OCI-LY1 (cell line): ENCODE measurements at regions not wholly inside any gene's neighbourhood (a gene's known extent, or its start where the extent isn't known, plus 50 kb on each side); places are given as distances from the start of the nearest gene placed in this dataset.

Source experiments
- H2AFZ ChIP-seq: fragments of 200-600 bp; sonication (generic), shearing (Covaris generic); 2 replicates; pipeline ENCODE4 v1.6.0; 2014; ENCODE audit warnings: antibody characterized with exemption, mild to moderate bottlenecking, low read length
- H3F3A ChIP-seq: fragments of 200-600 bp; sonication (generic), shearing (Covaris generic); 2 replicates; pipeline ENCODE4 v1.6.0; 2014; ENCODE audit warnings: mild to moderate bottlenecking, antibody characterized with exemption, low read length, moderate library complexity; ENCODE audit not compliant: insufficient read depth
- H3K27ac ChIP-seq: fragments of 200-600 bp; sonication (generic); 2 replicates; pipeline ENCODE4 v1.5.1; 2014; ENCODE audit warnings: low read length, mixed run types, mild to moderate bottlenecking, low read depth; ENCODE audit not compliant: poor library complexity, severe bottlenecking
- H3K27me3 ChIP-seq: fragments of 200-600 bp; sonication (generic); 2 replicates; pipeline ENCODE4 v1.6.0; 2014; ENCODE audit warnings: antibody characterized with exemption, mild to moderate bottlenecking, low read length, moderate library complexity; ENCODE audit not compliant: insufficient read depth
- H3K36me3 ChIP-seq: fragments of 200-600 bp; sonication (generic); 2 replicates; pipeline ENCODE4 v1.6.1; 2014; ENCODE audit warnings: mild to moderate bottlenecking, antibody characterized with exemption, low read length, moderate library complexity, mixed read lengths; ENCODE audit not compliant: insufficient read depth
- H3K4me1 ChIP-seq: fragments of 200-600 bp; sonication (generic); 2 replicates; pipeline ENCODE4 v1.5.1; 2014; ENCODE audit warnings: mild to moderate bottlenecking, low read length, moderate library complexity; ENCODE audit not compliant: insufficient read depth, severe bottlenecking
- H3K4me2 ChIP-seq: fragments of 200-600 bp; sonication (generic), shearing (Covaris generic); 2 replicates; pipeline ENCODE4 v1.6.1; 2014; ENCODE audit warnings: low read length
- H3K4me3 ChIP-seq: fragments of 200-600 bp; sonication (generic); 2 replicates; pipeline ENCODE4 v1.5.1; 2014; ENCODE audit warnings: low read length, low read depth, mild to moderate bottlenecking, mixed read lengths; ENCODE audit not compliant: poor library complexity, severe bottlenecking
- H3K79me2 ChIP-seq: fragments of 200-600 bp; shearing (Covaris generic); 2 replicates; pipeline ENCODE4 v1.6.1; 2016; ENCODE audit warnings: mixed run types, low read length, mixed read lengths; ENCODE audit not compliant: insufficient read depth
- H3K9ac ChIP-seq: fragments of 200-600 bp; sonication (generic), shearing (Covaris generic); 2 replicates; pipeline ENCODE4 v1.6.1; 2014; ENCODE audit warnings: mild to moderate bottlenecking, low read length, mixed read lengths
- H3K9me2 ChIP-seq: fragments of 200-600 bp; sonication (generic), shearing (Covaris generic); 2 replicates; pipeline ENCODE4 v1.6.1; 2014; ENCODE audit warnings: low read depth, mild to moderate bottlenecking, low read length, mixed read lengths
- H3K9me3 ChIP-seq: fragments of 200-600 bp; shearing (Covaris generic); 2 replicates; pipeline ENCODE4 v1.6.1; 2014; ENCODE audit warnings: low read length, mixed read lengths
- H4K20me1 ChIP-seq: fragments of 200-600 bp; sonication (generic), shearing (Covaris generic); 2 replicates; pipeline ENCODE4 v1.6.0; 2016; ENCODE audit warnings: mild to moderate bottlenecking, low read length; ENCODE audit not compliant: insufficient read depth
- CTCF ChIP-seq: fragments of 200-600 bp; sonication (generic), shearing (Covaris generic); IDR thresholded peaks from 2 replicates; pipeline ENCODE4 v1.5.1; 2017; ENCODE audit warnings: mild to moderate bottlenecking, antibody characterized with exemption, low read length, moderate library complexity, mixed read lengths
- EZH2 ChIP-seq: fragments of 200-600 bp; sonication (generic), shearing (Covaris generic); IDR thresholded peaks from 2 replicates; pipeline ENCODE4 v1.8.0; 2017; ENCODE audit warnings: borderline replicate concordance, mixed run types, mild to moderate bottlenecking, antibody characterized with exemption, low read length, moderate library complexity, mixed read lengths

GRCh38 chr17:55898195-55898594 is 147.3 kb downstream of the PCTP start:
- no peak overlapping the region for H3K9ac ChIP-seq
- no peak overlapping the region for H3K4me2 ChIP-seq
- no peaks in the 10 kb centered on the region for H3K4me1 ChIP-seq
- no peak overlapping the region for H2AFZ ChIP-seq
- TF ChIP-seq EZH2 (no peak), CTCF (no peak)
- H3F3A ChIP-seq = no peaks in the 10 kb centered on the region
- no peak overlapping the region for H3K4me3 ChIP-seq
- no peaks in the 10 kb centered on the region for H3K27me3 ChIP-seq
- H3K9me3 ChIP-seq = no peaks in the 10 kb centered on the region
- no peaks in the 10 kb centered on the region for H4K20me1 ChIP-seq
- H3K9me2 ChIP-seq = no peaks in the 10 kb centered on the region
- no peak overlapping the region for H3K27ac ChIP-seq
- H3K79me2 ChIP-seq = no peaks in the 10 kb centered on the region
- H3K36me3 ChIP-seq = no peaks in the 10 kb centered on the region

- no peaks in the 10 kb centered on the region for H3F3A ChIP-seq
- TF ChIP-seq CTCF (no peak), EZH2 (no peak)
- no peak overlapping the region for H3K4me2 ChIP-seq
- no peak overlapping the region for H2AFZ ChIP-seq
- H4K20me1 ChIP-seq = no peaks in the 10 kb centered on the region
- H3K27ac ChIP-seq = no peak overlapping the region
- no peaks in the 10 kb centered on the region for H3K27me3 ChIP-seq
- H3K79me2 ChIP-seq = no peaks in the 10 kb centered on the region
- no peak overlapping the region for H3K4me3 ChIP-seq
- H3K9me2 ChIP-seq = no peaks in the 10 kb centered on the region
- no peaks in the 10 kb centered on the region for H3K36me3 ChIP-seq
- H3K4me1 ChIP-seq = no peaks in the 10 kb centered on the region
- no peaks in the 10 kb centered on the region for H3K9me3 ChIP-seq
- no peak overlapping the region for H3K9ac ChIP-seq
These were observed 149.3 kb downstream of the PCTP start for GRCh38 chr17:55900188-55900587.

- no peaks in the 10 kb centered on the region for H4K20me1 ChIP-seq
- no peak overlapping the region for H3K27ac ChIP-seq
- H2AFZ ChIP-seq = no peak overlapping the region
- no peaks in the 10 kb centered on the region for H3K9me3 ChIP-seq
- no peaks in the 10 kb centered on the region for H3K36me3 ChIP-seq
- no peaks in the 10 kb centered on the region for H3K9me2 ChIP-seq
- no peaks in the 10 kb centered on the region for H3F3A ChIP-seq
- H3K4me1 ChIP-seq = no peaks in the 10 kb centered on the region
- H3K79me2 ChIP-seq = no peaks in the 10 kb centered on the region
- H3K4me2 ChIP-seq = no peak overlapping the region
- H3K4me3 ChIP-seq = no peak overlapping the region
- no peak overlapping the region for H3K9ac ChIP-seq
- TF ChIP-seq EZH2 (no peak), CTCF (no peak)
- H3K27me3 ChIP-seq = no peaks in the 10 kb centered on the region
These were observed 152.3 kb downstream of the PCTP start for GRCh38 chr17:55903028-55903690.
